ENCODE measurements at regions not wholly inside any gene's neighbourhood (a gene's known extent, or its start where the extent isn't known, plus 50 kb on each side); places are given as distances from the start of the nearest gene placed in this dataset.

- peaks cover 9% of the 10 kb centered on the region for H3K27me3 Mint-ChIP-seq
- peak; percentile 49 for ATAC-seq
- no peaks in the 10 kb centered on the region for H3K4me1 Mint-ChIP-seq (ENCODE audit: low read depth)
- no peaks in the 10 kb centered on the region for H3K9me3 Mint-ChIP-seq
- ChIA-PET POLR2A (no interaction called here), CTCF (no interaction called here)
- no peak for DNase-seq
- no peak overlapping the region for H3K4me3 Mint-ChIP-seq
- H3K36me3 Mint-ChIP-seq (ENCODE audit: low read depth): no peaks in the 10 kb centered on the region
- no peak for TF ChIP-seq CTCF (IDR thresholded peaks at IDR 0.05)
- H3K27ac Mint-ChIP-seq: no peak overlapping the region
- intact Hi-C loops (cut with micrococcal nuclease): no loop called here
These were observed 415.0 kb downstream of the BCOR start for GRCh38 chrX:39682778-39683177.

- no peak for DNase-seq
- H3K27me3 Mint-ChIP-seq: peaks cover 18% of the 10 kb centered on the region
- no peak for ATAC-seq
- H3K4me3 Mint-ChIP-seq: no peak overlapping the region
- H3K27ac Mint-ChIP-seq: no peak overlapping the region
- ChIA-PET CTCF (no interaction called here), POLR2A (no interaction called here)
- peaks cover 2% of the 10 kb centered on the region for H3K4me1 Mint-ChIP-seq (ENCODE audit: low read depth)
- H3K36me3 Mint-ChIP-seq (ENCODE audit: low read depth): no peaks in the 10 kb centered on the region
- intact Hi-C loops (cut with micrococcal nuclease): no loop called here
- TF ChIP-seq CTCF (IDR thresholded peaks at IDR 0.05): no peak
- H3K9me3 Mint-ChIP-seq: no peaks in the 10 kb centered on the region
These were observed 409.6 kb downstream of the BCOR start for GRCh38 chrX:39688219-39688575.

DNA sequence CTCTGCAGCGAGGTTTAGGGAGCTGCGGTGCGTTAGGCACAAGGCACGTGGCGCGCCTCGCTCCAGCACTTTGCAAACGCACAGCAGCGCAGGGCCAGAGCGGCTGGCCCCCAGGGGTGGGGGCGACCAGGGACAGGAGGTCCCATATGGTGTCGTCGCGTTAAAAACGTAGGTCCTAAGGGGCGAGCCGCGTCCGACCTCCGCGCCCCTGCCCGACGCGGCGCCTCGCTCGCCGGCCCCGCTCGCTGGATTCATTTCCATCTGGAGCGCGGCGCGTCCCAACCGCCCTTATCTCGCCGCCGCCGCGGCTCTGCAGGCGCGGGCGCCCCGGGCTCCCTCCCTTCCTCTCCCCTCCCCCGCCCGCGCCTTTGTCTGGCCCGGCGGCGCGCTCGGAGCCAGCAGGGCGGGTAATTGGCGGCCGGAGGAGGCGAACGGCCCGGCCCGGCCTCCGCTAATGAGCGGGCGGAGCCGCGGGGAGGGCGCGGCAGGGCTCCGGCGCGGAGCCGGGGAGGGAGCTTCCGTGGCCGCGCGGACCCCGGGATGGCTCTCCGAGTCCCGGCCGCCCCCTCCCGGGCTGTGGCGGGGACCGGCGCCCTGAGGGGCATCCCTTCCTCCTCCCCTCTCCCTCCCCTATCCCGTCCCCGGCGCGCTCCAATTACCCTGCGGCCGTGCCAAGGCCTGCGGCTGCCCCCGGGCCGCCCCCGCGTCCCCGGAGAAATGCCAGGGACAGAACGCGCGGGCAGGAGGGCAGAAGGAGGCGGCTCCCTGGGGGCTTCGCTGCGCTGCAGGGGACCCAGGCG, 409.0 kb downstream of the BCOR start:
- Mint-ChIP-seq H3K27ac (no peak overlapping the region), H3K36me3 (ENCODE audit: low read depth) (no peaks in the 10 kb centered on the region), H3K4me1 (ENCODE audit: low read depth) (peaks cover 2% of the 10 kb centered on the region), H3K9me3 (no peaks in the 10 kb centered on the region), H3K27me3 (peaks cover 18% of the 10 kb centered on the region), H3K4me3 (no peak overlapping the region)
- CTCF ChIA-PET: no interaction called here
- TF ChIP-seq CTCF (IDR thresholded peaks at IDR 0.05): no peak
- peak; percentile 69 for ATAC-seq
- POLR2A ChIA-PET: no interaction called here
- intact Hi-C loops (cut with micrococcal nuclease): no loop called here
- peak; percentile 24 for DNase-seq

GRCh38 chrX:39689376-39690104, 408.2 kb downstream of the BCOR start:
- no peak for TF ChIP-seq CTCF (IDR thresholded peaks at IDR 0.05)
- no peaks in the 10 kb centered on the region for H3K36me3 Mint-ChIP-seq (ENCODE audit: low read depth)
- H3K27ac Mint-ChIP-seq: no peak overlapping the region
- peaks cover 18% of the 10 kb centered on the region for H3K27me3 Mint-ChIP-seq
- intact Hi-C loops (cut with micrococcal nuclease): no loop called here
- ATAC-seq (no peak), DNase-seq (no peak)
- no peaks in the 10 kb centered on the region for H3K9me3 Mint-ChIP-seq
- peaks cover 2% of the 10 kb centered on the region for H3K4me1 Mint-ChIP-seq (ENCODE audit: low read depth)
- POLR2A ChIA-PET: no interaction called here
- CTCF ChIA-PET: no interaction called here
- peak overlapping the region; percentile 21 for H3K4me3 Mint-ChIP-seq
